Skeletal muscle tissue (tissue), 3 donors: ENCODE measurements at regions not wholly inside any gene's neighbourhood (a gene's known extent, or its start where the extent isn't known, plus 50 kb on each side); places are given as distances from the start of the nearest gene placed in this dataset.
A peak's percentile ranks its signal among the peaks of the same experiment; 100 is the strongest.

Experiments
- H3K27ac ChIP-seq: one replicate; pipeline ENCODE4 v1.7.0; 2013; ENCODE audit warnings: mild to moderate bottlenecking, low read depth, low read length, inconsistent platforms
- H3K27me3 ChIP-seq, 3 donors: one replicate each; pipeline ENCODE4 v1.7.0; 2013; ENCODE audit warnings: low read length in 3 of 3; ENCODE audit not compliant: control insufficient read depth in 3 of 3, insufficient read depth in 3 of 3
- H3K36me3 ChIP-seq, 3 donors: one replicate each; pipeline ENCODE4 v1.7.0; 2013; ENCODE audit warnings: low read length in 3 of 3; ENCODE audit not compliant: control insufficient read depth in 3 of 3, insufficient read depth in 3 of 3
- H3K4me1 ChIP-seq, 3 donors: one replicate each; pipeline ENCODE4 v1.7.0; 2013; ENCODE audit warnings: low read length in 3 of 3, mild to moderate bottlenecking in 3 of 3; ENCODE audit not compliant: control insufficient read depth in 3 of 3, insufficient read depth in 3 of 3
- H3K4me3 ChIP-seq, 3 donors: one replicate each; pipeline ENCODE4 v1.7.0; 2013; ENCODE audit warnings: low read length in 3 of 3
- H3K9ac ChIP-seq, 3 donors: one replicate each; pipeline ENCODE4 v1.7.0; 2013; ENCODE audit warnings: low read length in 3 of 3, mild to moderate bottlenecking in 3 of 3, moderate library complexity in 2 of 3, low read depth in 1 of 3
- H3K9me3 ChIP-seq, 3 donors: one replicate each; pipeline ENCODE4 v1.7.0; 2013; ENCODE audit warnings: low read length in 3 of 3; ENCODE audit not compliant: control insufficient read depth in 3 of 3
- donor health status: Osteomylitis.

- H3K4me1 ChIP-seq = no peaks in the 10 kb centered on the region
- no peak overlapping the region for H3K9ac ChIP-seq
- H3K27ac ChIP-seq = no peak overlapping the region
- no peaks in the 10 kb centered on the region for H3K27me3 ChIP-seq
- no peak overlapping the region for H3K4me3 ChIP-seq
- H3K36me3 ChIP-seq = no peaks in the 10 kb centered on the region
- H3K9me3 ChIP-seq = no peaks in the 10 kb centered on the region
Observed at GRCh38 chr7:93048136-93048930, 69.4 kb downstream of the SAMD9 start.

- Histone ChIP-seq H3K27ac (no peak overlapping the region), H3K9ac (no peak overlapping the region), H3K36me3 (no peaks in the 10 kb centered on the region)
Observed at GRCh38 chr7:93047514-93048099, 70.2 kb downstream of the SAMD9 start.

GRCh38 chr7:93046641-93047040 lies 71.1 kb downstream of the SAMD9 start:
- Histone ChIP-seq H3K27ac (no peak overlapping the region), H3K4me3 (no peak overlapping the region), H3K9me3 (no peaks in the 10 kb centered on the region), H3K27me3 (no peaks in the 10 kb centered on the region), H3K36me3 (no peaks in the 10 kb centered on the region), H3K9ac (no peak overlapping the region), H3K4me1 (no peaks in the 10 kb centered on the region)

More at GRCh38 chr7:93047514-93048099, 70.2 kb downstream of the SAMD9 start:
- no peaks in the 10 kb centered on the region for H3K4me1 ChIP-seq
- no peak overlapping the region for H3K4me3 ChIP-seq
- H3K9me3 ChIP-seq = no peaks in the 10 kb centered on the region
- H3K27me3 ChIP-seq = no peaks in the 10 kb centered on the region

GRCh38 chr7:93044147-93044810 lies 73.5 kb downstream of the SAMD9 start:
- H3K4me3 ChIP-seq = no peak overlapping the region
- H3K9me3 ChIP-seq = no peaks in the 10 kb centered on the region
- H3K27ac ChIP-seq = no peak overlapping the region
- H3K4me1 ChIP-seq = no peaks in the 10 kb centered on the region
- H3K36me3 ChIP-seq = no peaks in the 10 kb centered on the region
- peaks cover 0 to 2% (median 0%) of the 10 kb centered on the region in 3 donors for H3K27me3 ChIP-seq
- H3K9ac ChIP-seq = no peak overlapping the region

- H3K4me3 ChIP-seq = peak overlapping the region in 2 of 3 donors; percentile 30 to 36
Observed at GRCh38 chr7:93043385-93043985, 74.3 kb downstream of the SAMD9 start.

GRCh38 chr7:93040355-93040754 lies 77.4 kb downstream of the SAMD9 start:
- Histone ChIP-seq H3K4me3 (no peak overlapping the region), H3K4me1 (no peaks in the 10 kb centered on the region), H3K9me3 (no peaks in the 10 kb centered on the region), H3K36me3 (no peaks in the 10 kb centered on the region), H3K9ac (no peak overlapping the region), H3K27ac (no peak overlapping the region), H3K27me3 (peaks cover 0 to 2% (median 0%) of the 10 kb centered on the region in 3 donors)

More at GRCh38 chr7:93043385-93043985, 74.3 kb downstream of the SAMD9 start:
- no peaks in the 10 kb centered on the region for H3K9me3 ChIP-seq
- no peak overlapping the region for H3K27ac ChIP-seq
- H3K36me3 ChIP-seq = no peaks in the 10 kb centered on the region
- H3K4me1 ChIP-seq = no peaks in the 10 kb centered on the region
- H3K9ac ChIP-seq = peak overlapping the region in 1 of 3 donors; percentile 1
- peaks cover 0 to 2% (median 0%) of the 10 kb centered on the region in 3 donors for H3K27me3 ChIP-seq

- H3K9me3 ChIP-seq = no peaks in the 10 kb centered on the region
- no peak overlapping the region for H3K9ac ChIP-seq
- no peaks in the 10 kb centered on the region for H3K4me1 ChIP-seq
- no peak overlapping the region for H3K4me3 ChIP-seq
- no peak overlapping the region for H3K27ac ChIP-seq
- H3K27me3 ChIP-seq = peaks cover 0 to 2% (median 0%) of the 10 kb centered on the region in 3 donors
- no peaks in the 10 kb centered on the region for H3K36me3 ChIP-seq
Observed at GRCh38 chr7:93039786-93040185, 78.0 kb downstream of the SAMD9 start.

GRCh38 chr7:93039282-93039681 lies 78.5 kb downstream of the SAMD9 start:
- peaks cover 0 to 2% (median 0%) of the 10 kb centered on the region in 3 donors for H3K27me3 ChIP-seq
- no peaks in the 10 kb centered on the region for H3K4me1 ChIP-seq
- H3K9ac ChIP-seq = no peak overlapping the region
- H3K36me3 ChIP-seq = no peaks in the 10 kb centered on the region
- no peaks in the 10 kb centered on the region for H3K9me3 ChIP-seq
- no peak overlapping the region for H3K27ac ChIP-seq
- H3K4me3 ChIP-seq = no peak overlapping the region

GRCh38 chr7:93036807-93037206 lies 81.0 kb downstream of the SAMD9 start:
- Histone ChIP-seq H3K27ac (no peak overlapping the region), H3K4me3 (no peak overlapping the region), H3K9me3 (no peaks in the 10 kb centered on the region), H3K36me3 (no peaks in the 10 kb centered on the region), H3K4me1 (no peaks in the 10 kb centered on the region), H3K27me3 (peaks cover 0 to 2% (median 0%) of the 10 kb centered on the region in 3 donors), H3K9ac (no peak overlapping the region)
